Vagina (tissue), 2 donors: ENCODE measurements at regions not wholly inside any gene's neighbourhood (a gene's known extent, or its start where the extent isn't known, plus 50 kb on each side); places are given as distances from the start of the nearest gene placed in this dataset.

Experiments used
- DNase-seq, 2 donors: peaks; one replicate each; pipeline ENCODE4 v3.0.0-alpha.2; 2017; ENCODE audit errors: extremely low spot score in 2 of 2
- H3K27ac ChIP-seq: fragments of 200-600 bp; sonication (generic); one replicate; pipeline ENCODE4 v1.5.1; 2019
- H3K27me3 ChIP-seq: fragments of 200-600 bp; sonication (generic); one replicate; pipeline ENCODE4 v1.5.1; 2019
- H3K36me3 ChIP-seq, 2 donors: fragments of 200-600 bp; sonication (generic); one replicate each; pipeline ENCODE4 v1.5.1; 2017 to 2019
- H3K4me1 ChIP-seq: fragments of 200-600 bp; sonication (generic); one replicate; pipeline ENCODE4 v1.5.1; 2019
- H3K4me3 ChIP-seq, 2 donors: fragments of 200-600 bp; sonication (generic); 1 replicate in 1 of 2; 2 replicates in 1 of 2; pipeline ENCODE4 v1.5.1; 2016 to 2019
- H3K9me3 ChIP-seq: fragments of 200-600 bp; sonication (generic); one replicate; pipeline ENCODE4 v1.5.1; 2019
- POLR2A ChIP-seq, 2 donors: fragments of 450-650 bp; IDR thresholded peaks; one replicate each; pipeline ENCODE4 v1.6.1; 2017; ENCODE audit warnings: antibody characterized with exemption in 2 of 2, mild to moderate bottlenecking in 2 of 2, moderate library complexity in 2 of 2
- POLR2AphosphoS5 ChIP-seq, 2 donors: sonication (generic); formaldehyde crosslinking; IDR thresholded peaks; one replicate each; pipeline ENCODE4 v1.9.0; 2017; ENCODE audit warnings: antibody characterized with exemption in 2 of 2, mild to moderate bottlenecking in 2 of 2, low read depth in 1 of 2; ENCODE audit not compliant: insufficient read depth in 1 of 2
- intact Hi-C: fragments of 100-400 bp; cut with DNase I; formaldehyde crosslinking; loops from one replicate; pipeline ENCODE4 v1.15.1; 2023
- TF ChIP-seq, protein P1 (sequence below), 3 experiments: fragments of 450-650 bp in 2 of 3; fragments of 200-600 bp in 1 of 3; sonication (generic) in 1 of 3; IDR thresholded peaks; one replicate each; pipeline ENCODE4 v1.5.1; 2017 to 2019; ENCODE audit warnings: antibody characterized with exemption in 3 of 3, mild to moderate bottlenecking in 2 of 3, moderate library complexity in 2 of 3

- H3K27ac ChIP-seq, result no peak overlapping the region
- H3K9me3 ChIP-seq, result no peaks in the 10 kb centered on the region
- intact Hi-C loops, result no loop called here
- no peaks in the 10 kb centered on the region for H3K4me1 ChIP-seq
- no peaks in the 10 kb centered on the region for H3K36me3 ChIP-seq
- TF ChIP-seq POLR2AphosphoS5 (IDR thresholded peaks at IDR 0.05; ENCODE audit: insufficient read depth in 1 of 2, low read depth in 1 of 2), result no peak
- TF ChIP-seq, protein P1, sequence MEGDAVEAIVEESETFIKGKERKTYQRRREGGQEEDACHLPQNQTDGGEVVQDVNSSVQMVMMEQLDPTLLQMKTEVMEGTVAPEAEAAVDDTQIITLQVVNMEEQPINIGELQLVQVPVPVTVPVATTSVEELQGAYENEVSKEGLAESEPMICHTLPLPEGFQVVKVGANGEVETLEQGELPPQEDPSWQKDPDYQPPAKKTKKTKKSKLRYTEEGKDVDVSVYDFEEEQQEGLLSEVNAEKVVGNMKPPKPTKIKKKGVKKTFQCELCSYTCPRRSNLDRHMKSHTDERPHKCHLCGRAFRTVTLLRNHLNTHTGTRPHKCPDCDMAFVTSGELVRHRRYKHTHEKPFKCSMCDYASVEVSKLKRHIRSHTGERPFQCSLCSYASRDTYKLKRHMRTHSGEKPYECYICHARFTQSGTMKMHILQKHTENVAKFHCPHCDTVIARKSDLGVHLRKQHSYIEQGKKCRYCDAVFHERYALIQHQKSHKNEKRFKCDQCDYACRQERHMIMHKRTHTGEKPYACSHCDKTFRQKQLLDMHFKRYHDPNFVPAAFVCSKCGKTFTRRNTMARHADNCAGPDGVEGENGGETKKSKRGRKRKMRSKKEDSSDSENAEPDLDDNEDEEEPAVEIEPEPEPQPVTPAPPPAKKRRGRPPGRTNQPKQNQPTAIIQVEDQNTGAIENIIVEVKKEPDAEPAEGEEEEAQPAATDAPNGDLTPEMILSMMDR (IDR thresholded peaks at IDR 0.05), result no peak
- no peak for DNase-seq
- H3K27me3 ChIP-seq, result no peaks in the 10 kb centered on the region
- no peak overlapping the region for H3K4me3 ChIP-seq
Observed at GRCh38 chr13:58097831-58098230, 466.3 kb downstream of the PCDH17 start.

- H3K4me3 ChIP-seq, result no peak overlapping the region
- H3K27ac ChIP-seq, result no peak overlapping the region
- no peaks in the 10 kb centered on the region for H3K36me3 ChIP-seq
- no peak for DNase-seq
- H3K27me3 ChIP-seq, result no peaks in the 10 kb centered on the region
- no peaks in the 10 kb centered on the region for H3K9me3 ChIP-seq
- TF ChIP-seq POLR2AphosphoS5 (IDR thresholded peaks at IDR 0.05; ENCODE audit: insufficient read depth in 1 of 2, low read depth in 1 of 2), result no peak
- intact Hi-C loops, result no loop called here
- H3K4me1 ChIP-seq, result no peaks in the 10 kb centered on the region
Observed at GRCh38 chr13:58119351-58119750, 487.8 kb downstream of the PCDH17 start.

DNA sequence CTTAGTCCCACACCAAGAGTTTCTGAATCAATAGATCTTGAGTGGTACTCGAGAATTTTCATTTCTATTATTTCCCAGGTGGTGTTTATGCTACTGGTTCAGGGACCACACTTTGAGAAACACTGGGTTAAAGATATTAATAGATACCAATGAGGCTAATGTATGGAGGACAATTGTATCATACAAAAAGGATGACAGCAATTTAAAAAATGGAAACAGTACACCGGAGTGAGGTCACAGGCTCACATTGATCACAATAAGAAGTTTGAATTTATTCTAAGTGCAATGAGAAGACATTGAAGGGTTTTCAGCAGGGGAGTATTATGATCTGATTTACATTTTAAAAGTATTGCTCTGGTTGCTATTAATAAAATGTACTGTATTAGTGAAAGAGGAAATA lies 488.3 kb downstream of the PCDH17 start:
- H3K27me3 ChIP-seq, result no peaks in the 10 kb centered on the region
- no peaks in the 10 kb centered on the region for H3K36me3 ChIP-seq
- DNase-seq, result no peak
- H3K27ac ChIP-seq, result no peak overlapping the region
- TF ChIP-seq POLR2AphosphoS5 (IDR thresholded peaks at IDR 0.05; ENCODE audit: insufficient read depth in 1 of 2, low read depth in 1 of 2) (no peak), POLR2A (IDR thresholded peaks at IDR 0.05) (no peak)
- TF ChIP-seq, protein P1 (IDR thresholded peaks at IDR 0.05), result no peak
- H3K4me3 ChIP-seq, result no peak overlapping the region
- intact Hi-C loops, result no loop called here
- no peaks in the 10 kb centered on the region for H3K4me1 ChIP-seq
- H3K9me3 ChIP-seq, result no peaks in the 10 kb centered on the region

GRCh38 chr13:58126496-58126895 lies 495.0 kb downstream of the PCDH17 start:
- Histone ChIP-seq H3K9me3 (no peaks in the 10 kb centered on the region), H3K4me1 (no peaks in the 10 kb centered on the region), H3K27ac (no peak overlapping the region), H3K4me3 (no peak overlapping the region), H3K36me3 (no peaks in the 10 kb centered on the region), H3K27me3 (no peaks in the 10 kb centered on the region)
- TF ChIP-seq POLR2A (IDR thresholded peaks at IDR 0.05) (no peak), POLR2AphosphoS5 (IDR thresholded peaks at IDR 0.05; ENCODE audit: insufficient read depth in 1 of 2, low read depth in 1 of 2) (no peak)
- TF ChIP-seq, protein P1 (IDR thresholded peaks at IDR 0.05), result no peak
- DNase-seq, result no peak
- intact Hi-C loops, result no loop called here

DNA sequence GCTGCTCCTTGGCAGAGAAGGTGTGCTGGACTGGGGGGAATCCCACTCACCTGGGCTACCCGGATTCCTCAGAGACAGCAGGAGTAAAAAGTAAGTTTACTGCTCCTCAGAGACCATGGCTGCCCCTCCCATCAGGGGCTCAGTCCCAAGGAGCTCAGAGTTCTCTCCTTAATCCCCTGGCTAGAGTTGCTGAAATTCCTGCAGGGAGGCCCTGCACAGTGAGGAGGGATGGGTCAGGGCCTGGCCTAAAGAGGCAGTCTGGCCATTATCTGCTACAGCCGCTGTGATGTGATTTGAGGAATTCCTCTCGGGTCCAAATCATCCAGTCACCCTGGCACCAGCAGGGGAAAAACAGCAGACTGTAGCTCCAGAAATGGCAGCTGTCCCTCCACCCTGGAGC lies 502.5 kb downstream of the PCDH17 start:
- H3K4me3 ChIP-seq, result no peak overlapping the region

More for the DNA sequence above, 502.5 kb downstream of the PCDH17 start:
- Histone ChIP-seq H3K9me3 (no peaks in the 10 kb centered on the region), H3K36me3 (no peaks in the 10 kb centered on the region), H3K27ac (no peak overlapping the region), H3K4me1 (no peaks in the 10 kb centered on the region), H3K27me3 (no peaks in the 10 kb centered on the region)
- TF ChIP-seq, protein P1 (IDR thresholded peaks at IDR 0.05), result no peak
- TF ChIP-seq POLR2AphosphoS5 (IDR thresholded peaks at IDR 0.05; ENCODE audit: insufficient read depth in 1 of 2, low read depth in 1 of 2), result no peak
- TF ChIP-seq POLR2A (IDR thresholded peaks at IDR 0.05), result no peak
- no peak for DNase-seq
- intact Hi-C loops, result no loop called here
